GM12878 (cell line): ENCODE measurements at regions not wholly inside any gene's neighbourhood (a gene's known extent, or its start where the extent isn't known, plus 50 kb on each side); places are given as distances from the start of the nearest gene placed in this dataset.

ENCODE experiments used
- ATAC-seq: fragments of 200-7000 bp; cut with Tn5 transposase; 3 replicates; pipeline ENCODE4 v1.9.1; 2020; ENCODE audit warnings: mild to moderate bottlenecking, moderate library complexity
- BruUV-seq: library from RNA; stranded (reverse); fragments of 400-500 nt; replicated peaks from 2 replicates; lab custom pipeline; 2021; lab: Mats Ljungman, UMichigan
- CTCF ChIA-PET: fragments of 300-600 bp; sonication (Branson Sonifier 250); formaldehyde crosslinking; extraction: SDS; loops from one replicate; lab custom pipeline; 2021; ENCODE audit warnings: inconsistent platforms; lab: Yijun Ruan, JAX
- POLR2A ChIA-PET: fragments of 350-600 bp; formaldehyde crosslinking; extraction: SDS; loops from one replicate; lab custom pipeline; 2021; ENCODE audit warnings: inconsistent platforms; lab: Charles Lee
- RAD21 ChIA-PET: fragments of 300-600 bp; sonication (Branson Sonifier 250); formaldehyde crosslinking; loops from one replicate; lab custom pipeline; 2023; ENCODE audit warnings: antibody characterized with exemption; ENCODE audit not compliant: unreplicated experiment; lab: Charles Lee
- SMC1A ChIA-PET: fragments of 300-600 bp; sonication (Branson Sonifier 250); formaldehyde crosslinking; loops from one replicate; lab custom pipeline; 2023; ENCODE audit not compliant: unreplicated experiment, uncharacterized antibody; lab: Charles Lee
- DNase-seq: peaks from one replicate; pipeline ENCODE4 v3.0.0-alpha.2; 2011; ENCODE audit warnings: low read depth, low spot score
- FAIRE-seq: peaks from 3 replicates; lab custom pipeline; 2011; peaks lifted over from hg19 to GRCh38; lab: Jason Lieb, UNC
- H2AFZ ChIP-seq: 2 replicates; pipeline ENCODE4 v1.6.0; 2011; ENCODE audit warnings: low read depth, low read length, control low read depth; ENCODE audit not compliant: control insufficient read depth
- H3K27ac ChIP-seq: 2 replicates; pipeline ENCODE4 v1.5.1; 2011; ENCODE audit warnings: control low read depth; ENCODE audit not compliant: control insufficient read depth, insufficient read depth
- H3K27me3 ChIP-seq, 2 experiments: replicated peaks in 1 of 2; 2 replicates each; pipeline versions ENCODE4 v1.6.0 to v1.6.1; 2011; ENCODE audit warnings: low read length in 1 of 2; ENCODE audit not compliant: control insufficient read depth in 2 of 2, insufficient read depth in 2 of 2
- H3K36me3 ChIP-seq, 2 experiments: 2 replicates each; pipeline ENCODE4 v1.5.1; 2011; ENCODE audit warnings: low read length in 1 of 2; ENCODE audit not compliant: control insufficient read depth in 2 of 2, insufficient read depth in 2 of 2
- H3K4me1 ChIP-seq: 2 replicates; pipeline ENCODE4 v1.6.1; 2011; ENCODE audit warnings: mild to moderate bottlenecking, low read length, moderate library complexity, mixed read lengths; ENCODE audit not compliant: control insufficient read depth, insufficient read depth
- H3K4me2 ChIP-seq: 2 replicates; pipeline ENCODE4 v1.6.0; 2011; ENCODE audit warnings: control low read depth; ENCODE audit not compliant: control insufficient read depth, insufficient read depth
- H3K4me3 ChIP-seq: fragments of 200-600 bp; sonication (generic); 2 replicates; pipeline ENCODE4 v1.5.1; 2016
- H3K79me2 ChIP-seq: 2 replicates; pipeline ENCODE4 v1.6.0; 2011; ENCODE audit warnings: low read length; ENCODE audit not compliant: control insufficient read depth, insufficient read depth
- H3K9ac ChIP-seq: 2 replicates; pipeline ENCODE4 v1.8.0; 2011; ENCODE audit warnings: low read length, control low read depth, mixed read lengths; ENCODE audit not compliant: control insufficient read depth, insufficient read depth
- H3K9me3 ChIP-seq: replicated peaks from 3 replicates; pipeline ENCODE4 v1.5.1; 2011; ENCODE audit warnings: mild to moderate bottlenecking, low read length; ENCODE audit not compliant: control insufficient read depth, insufficient read depth
- H4K20me1 ChIP-seq: 2 replicates; pipeline ENCODE4 v1.6.0; 2011; ENCODE audit not compliant: control insufficient read depth, insufficient read depth
- ATF7 ChIP-seq: fragments of 450-650 bp; IDR thresholded peaks from 2 replicates; pipeline ENCODE4 v1.6.1; 2016; ENCODE audit warnings: low read depth, mild to moderate bottlenecking
- BACH1 ChIP-seq: fragments of 450-650 bp; IDR thresholded peaks from 2 replicates; pipeline ENCODE4 v1.6.1; 2017; ENCODE audit warnings: mild to moderate bottlenecking, borderline replicate concordance
- E2F4 ChIP-seq: IDR thresholded peaks from 2 replicates; pipeline ENCODE4 v1.6.1; 2012; ENCODE audit warnings: low read depth, low read length, improper control_type of control experiment
- EP300 ChIP-seq, 2 experiments: fragments of 150-350 bp in 1 of 2; IDR thresholded peaks; 2 replicates each; pipeline ENCODE4 v1.6.1; 2011 to 2012; ENCODE audit warnings: low read depth in 2 of 2, low read length in 2 of 2, borderline replicate concordance in 1 of 2, improper control_type of control experiment in 1 of 2, inconsistent platforms in 1 of 2; ENCODE audit not compliant: control insufficient read depth in 1 of 2
- EZH2 ChIP-seq: IDR thresholded peaks from 2 replicates; pipeline ENCODE4 v1.6.1; 2012; ENCODE audit warnings: low read depth, mild to moderate bottlenecking, control low read depth, inconsistent platforms, low read length, borderline replicate concordance; ENCODE audit not compliant: control insufficient read depth
- IKZF1 ChIP-seq: fragments of 450-650 bp; conservative IDR thresholded peaks from 2 replicates; pipeline ENCODE4 v1.6.1; 2017; ENCODE audit warnings: antibody characterized with exemption, mild to moderate bottlenecking
- WGBS: methylation state at CpG from one replicate; pipeline ENCODE4 v1.1.6; 2016; ENCODE audit warnings: low lambda C conversion rate; ENCODE audit not compliant: insufficient replicate concordance, insufficient coverage; ENCODE audit errors: missing lambda C conversion rate; 5-methylcytosine and 5-hydroxymethylcytosine counted together
- in situ Hi-C: fragments of 300-500 bp; cut with MboI; formaldehyde crosslinking; loops from 9 replicates; pipeline ENCODE4 v1.14.3; 2018; ENCODE audit warnings: mixed read lengths
- intact Hi-C: fragments of 100-400 bp; cut with micrococcal nuclease; formaldehyde crosslinking; loops from one replicate; pipeline ENCODE4 v1.14.2; 2022; ENCODE audit not compliant: unreplicated experiment

GRCh38 chr20:39800548-39800947 is 838.4 kb downstream of the DHX35 start:
- Histone ChIP-seq H3K4me1 (no peaks in the 10 kb centered on the region), H3K27me3 (no peaks in the 10 kb centered on the region), H3K4me3 (no peak overlapping the region), H3K4me2 (no peak overlapping the region), H3K27ac (no peak overlapping the region), H4K20me1 (no peaks in the 10 kb centered on the region), H2AFZ (no peak overlapping the region), H3K79me2 (no peaks in the 10 kb centered on the region), H3K9ac (no peak overlapping the region), H3K9me3 (no peaks in the 10 kb centered on the region; the same call in 1 of the 3 replicates), H3K36me3 (no peaks in the 10 kb centered on the region)
- RAD21 ChIA-PET = interaction anchor here (0.8 kb wide), 1 partner anchor 9 kb away, joined by 3 read pairs; no protein-coding TSS in a partner anchor
- peak; percentile 81 for ATAC-seq
- no peak for FAIRE-seq
- in situ Hi-C loops (no loop called here), intact Hi-C loops (no loop called here)
- peak; percentile 26 for DNase-seq
- CTCF ChIA-PET = no interaction called here
- 8% methylated on average over 1 of the region's 1 CpG for WGBS
- TF ChIP-seq BACH1 = peak; percentile 33; the same call in 1 of the 2 replicates
- no peak for TF ChIP-seq E2F4
- no TSS peak for BruUV-seq
- SMC1A ChIA-PET = interaction anchor here (0.6 to 1.5 kb wide), 3 partner anchors 26 to 1256 kb away, joined by 3 to 5 read pairs (median 3); no protein-coding TSS in a partner anchor
- POLR2A ChIA-PET = no interaction called here

GRCh38 chr20:39800111-39800510 is 838.0 kb downstream of the DHX35 start:
- in situ Hi-C loops = no loop called here

More at GRCh38 chr20:39800111-39800510, 838.0 kb downstream of the DHX35 start:
- CTCF ChIA-PET = no interaction called here
- intact Hi-C loops = no loop called here
- Histone ChIP-seq H3K27ac (no peak overlapping the region), H3K27me3 (no peaks in the 10 kb centered on the region), H3K4me1 (no peaks in the 10 kb centered on the region), H4K20me1 (no peaks in the 10 kb centered on the region), H3K36me3 (no peaks in the 10 kb centered on the region)
- DNase-seq = peak; percentile 26
- TF ChIP-seq EZH2 (no peak), EP300 (IDR thresholded peaks at IDR 0.05; ENCODE audit: borderline replicate concordance in 1 of 2, control insufficient read depth in 1 of 2, low read depth in 2 of 2, low read length in 2 of 2) (peak in 1 of 2 experiments; percentile 37; a peak in 1 of 4 replicates), ATF7 (peak; percentile 46), IKZF1 (peak; percentile 33; the same call in 1 of the 2 replicates)
- TF ChIP-seq, all 136 proteins: peak for 3
- no TSS peak for BruUV-seq
- no peak overlapping the region for H2AFZ ChIP-seq
- no peaks in the 10 kb centered on the region; the same call in 1 of the 3 replicates for H3K9me3 ChIP-seq
- FAIRE-seq = no peak
- WGBS = 0% methylated on average over 2 of the region's 2 CpGs
- peak; percentile 93 for ATAC-seq
- no peak overlapping the region for H3K4me3 ChIP-seq
- no peak overlapping the region for H3K9ac ChIP-seq
- ChIA-PET RAD21 (interaction anchor here (0.8 kb wide), 1 partner anchor 10 kb away, joined by 3 read pairs; no protein-coding TSS in a partner anchor), SMC1A (interaction anchor here (0.6 to 1.5 kb wide), 2 partner anchors 26 to 29 kb away, joined by 3 to 5 read pairs; no protein-coding TSS in a partner anchor), POLR2A (no interaction called here)
- H3K79me2 ChIP-seq = no peaks in the 10 kb centered on the region
- 0 out of 2 replicates have a peak overlapping the region, but pooled peaks have one; percentile 17 for H3K4me2 ChIP-seq
